COLO668 (cell line): ENCODE measurements at regions not wholly inside any gene's neighbourhood (a gene's known extent, or its start where the extent isn't known, plus 50 kb on each side); places are given as distances from the start of the nearest gene placed in this dataset.

Experiments
- DNase-seq: peaks from one replicate; lab custom pipeline; 2025; ENCODE audit not compliant: unreplicated experiment; lab: John Stamatoyannopoulos, UW

DNA sequence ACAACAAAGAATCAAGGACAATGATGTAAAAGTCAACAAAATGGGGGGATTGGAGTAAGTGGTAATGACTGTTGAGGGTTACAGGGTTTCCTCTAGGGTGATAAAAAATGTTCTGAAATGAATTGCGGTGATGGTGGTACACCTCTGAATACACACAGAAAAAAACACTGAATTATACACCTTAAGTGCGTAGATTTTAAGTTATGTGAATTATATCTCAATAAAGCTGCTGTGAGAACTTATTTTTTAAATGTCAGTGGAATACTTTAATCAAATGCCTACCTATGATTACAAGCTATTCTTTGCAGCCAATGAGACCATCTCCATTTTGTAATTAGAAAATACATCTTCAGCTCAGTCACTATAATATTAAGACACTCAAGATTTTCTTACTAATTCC, 53.5 kb downstream of the ZNF608 start:
- no peak for DNase-seq

DNA sequence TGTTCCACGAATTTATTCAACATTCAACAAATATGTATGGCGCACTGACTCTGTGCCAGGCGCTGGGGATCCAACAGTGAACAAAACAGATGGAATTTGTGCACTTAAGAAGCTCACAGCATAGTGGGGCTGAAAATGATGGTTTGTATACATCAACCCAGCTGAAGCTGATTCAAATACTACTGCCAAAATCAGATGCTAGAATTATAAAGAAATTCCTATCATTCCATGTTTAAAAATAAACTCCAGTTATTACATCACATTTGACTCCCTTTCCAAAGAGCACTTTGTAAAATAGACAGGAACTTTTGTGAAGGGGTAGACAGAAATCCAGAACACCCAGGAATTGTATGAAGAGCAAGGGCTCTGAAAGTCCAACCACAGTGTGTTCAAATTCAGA, 54.1 kb downstream of the ZNF608 start:
- DNase-seq, result no peak

DNA sequence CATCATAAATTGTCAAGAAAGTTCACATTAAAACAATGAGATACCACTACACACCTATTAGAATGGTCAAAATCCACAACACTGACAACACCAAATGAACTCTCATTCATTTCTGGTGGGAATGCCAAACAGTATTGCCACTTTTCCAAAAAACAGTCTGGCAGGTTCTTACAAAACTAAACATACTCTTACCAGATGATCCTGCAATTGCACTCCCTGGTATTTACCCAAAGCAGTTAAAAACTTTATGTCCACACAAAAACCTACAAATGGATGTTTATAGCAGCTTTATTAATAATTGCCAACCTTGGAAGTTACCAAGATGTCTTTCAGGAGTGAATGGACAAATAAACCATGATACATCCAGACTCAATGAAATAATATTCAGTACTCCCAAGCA, 56.8 kb downstream of the ZNF608 start:
- DNase-seq, result no peak

DNA sequence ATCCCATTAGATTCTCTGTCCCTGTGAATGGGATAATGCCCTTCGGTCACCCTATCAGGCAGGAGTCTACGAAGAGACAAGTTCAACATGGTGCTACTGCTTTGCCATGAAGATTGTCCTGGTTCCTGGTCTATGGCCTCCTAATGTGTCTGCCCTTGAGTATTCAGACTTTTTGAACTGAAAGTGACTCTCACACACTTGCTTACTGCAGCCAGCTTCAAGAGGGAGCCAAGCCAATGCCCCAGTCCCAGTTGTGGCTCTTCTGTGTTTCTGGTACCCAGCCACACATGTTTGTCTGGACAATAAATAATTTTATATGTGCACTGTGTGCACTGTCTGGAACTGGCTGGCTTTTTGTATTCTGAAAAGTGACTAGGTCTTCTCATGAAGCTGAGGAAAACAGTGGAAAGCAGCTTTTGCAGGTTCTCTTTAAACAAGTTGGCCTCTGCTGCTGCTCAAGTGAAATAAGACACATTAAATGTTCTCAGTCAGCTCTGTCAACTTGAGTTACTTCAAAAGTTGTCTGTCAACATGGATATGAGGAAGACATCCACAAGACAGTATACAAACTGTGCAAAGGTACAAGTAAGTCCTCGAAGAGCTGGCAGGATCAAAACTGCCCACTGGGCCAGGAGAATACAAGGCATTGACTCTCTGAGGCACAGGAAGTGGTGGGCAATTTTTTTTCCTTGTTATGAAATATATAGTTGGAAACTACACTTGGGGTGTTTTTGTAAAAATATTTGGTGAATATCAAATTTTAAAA, 60.0 kb downstream of the ZNF608 start:
- no peak for DNase-seq

DNA sequence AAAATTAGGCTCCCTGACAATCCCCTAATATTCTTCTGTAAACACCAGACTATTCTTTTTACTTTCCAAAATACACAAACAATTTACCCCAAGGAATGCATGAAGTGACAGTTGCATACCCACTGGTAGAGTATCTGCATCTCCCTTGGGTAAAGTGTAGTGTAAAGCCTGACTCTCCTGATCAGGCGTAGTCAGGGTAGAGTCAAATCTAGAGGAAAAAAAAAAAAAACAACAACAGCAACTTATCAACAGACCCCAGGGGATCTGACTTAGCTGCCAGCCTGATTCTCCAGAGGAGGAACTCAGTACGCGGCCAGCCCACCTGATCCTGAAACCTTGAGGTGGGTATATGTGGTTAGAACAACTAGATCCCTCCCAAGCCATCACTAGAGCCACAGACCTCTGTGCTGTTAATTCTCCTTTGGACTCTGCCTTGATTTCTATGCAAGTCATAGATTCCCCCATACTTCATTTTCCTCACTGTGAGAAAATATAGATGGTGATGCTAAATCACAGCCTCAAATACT, 61.0 kb downstream of the ZNF608 start:
- no peak for DNase-seq

DNA sequence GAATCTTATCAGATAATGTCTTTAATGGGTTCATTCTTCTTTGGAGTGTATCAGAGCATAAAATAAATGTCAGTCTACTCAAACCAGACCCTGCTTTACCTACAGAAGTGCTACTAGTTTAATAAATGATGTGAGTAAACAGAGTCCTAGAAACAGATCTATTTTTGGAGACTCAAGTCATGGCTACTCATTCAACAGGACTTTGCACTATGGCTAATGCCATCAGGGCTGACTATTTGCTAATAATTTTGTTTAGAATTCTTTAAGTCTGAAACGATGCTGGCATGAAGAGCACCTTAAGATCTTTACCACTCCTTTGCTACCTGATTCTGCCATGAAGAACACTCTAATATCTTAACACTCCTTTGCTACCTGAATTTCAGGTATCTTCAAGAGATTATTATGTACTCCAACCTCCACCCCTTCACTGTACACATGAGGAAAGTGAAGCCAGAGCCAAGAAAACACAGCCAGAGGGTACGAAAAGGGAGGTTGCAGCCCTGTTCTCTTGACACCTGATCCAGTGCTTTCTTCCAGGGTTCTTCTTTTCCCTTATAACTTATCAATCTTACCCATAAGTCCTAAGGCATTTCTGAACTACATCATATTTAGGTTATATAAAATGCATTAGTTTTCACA, 62.4 kb downstream of the ZNF608 start:
- no peak for DNase-seq

DNA sequence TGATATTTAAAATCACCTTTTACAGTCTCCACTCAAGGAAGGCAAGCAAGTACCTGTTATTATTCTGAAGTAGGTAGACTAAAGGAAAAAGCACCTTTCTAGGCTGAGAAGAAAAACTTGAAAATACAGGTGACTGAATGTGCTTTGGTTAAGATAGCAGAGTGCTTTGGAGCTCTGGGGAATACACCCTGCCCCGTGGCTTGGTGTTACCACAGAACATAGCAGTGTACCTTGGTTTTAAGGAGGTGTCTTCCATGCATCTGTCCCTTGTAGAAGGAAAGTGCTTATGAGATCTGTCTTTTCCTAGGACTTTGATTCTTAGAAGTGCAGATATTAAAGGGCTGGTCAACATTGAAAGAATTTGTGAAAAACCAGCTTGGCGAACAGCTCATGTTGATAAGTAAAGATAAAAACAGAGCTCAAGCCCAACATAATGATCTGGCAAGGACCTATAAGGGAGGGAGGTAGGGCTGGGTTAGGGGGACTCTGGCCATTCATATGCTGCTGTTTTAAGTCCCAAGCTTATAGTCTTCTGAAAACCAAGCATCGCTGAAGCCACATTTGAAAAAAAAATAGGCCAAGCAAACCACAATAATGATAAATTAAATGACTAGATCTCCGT, 66.8 kb downstream of the ZNF608 start:
- DNase-seq, result no peak

DNA sequence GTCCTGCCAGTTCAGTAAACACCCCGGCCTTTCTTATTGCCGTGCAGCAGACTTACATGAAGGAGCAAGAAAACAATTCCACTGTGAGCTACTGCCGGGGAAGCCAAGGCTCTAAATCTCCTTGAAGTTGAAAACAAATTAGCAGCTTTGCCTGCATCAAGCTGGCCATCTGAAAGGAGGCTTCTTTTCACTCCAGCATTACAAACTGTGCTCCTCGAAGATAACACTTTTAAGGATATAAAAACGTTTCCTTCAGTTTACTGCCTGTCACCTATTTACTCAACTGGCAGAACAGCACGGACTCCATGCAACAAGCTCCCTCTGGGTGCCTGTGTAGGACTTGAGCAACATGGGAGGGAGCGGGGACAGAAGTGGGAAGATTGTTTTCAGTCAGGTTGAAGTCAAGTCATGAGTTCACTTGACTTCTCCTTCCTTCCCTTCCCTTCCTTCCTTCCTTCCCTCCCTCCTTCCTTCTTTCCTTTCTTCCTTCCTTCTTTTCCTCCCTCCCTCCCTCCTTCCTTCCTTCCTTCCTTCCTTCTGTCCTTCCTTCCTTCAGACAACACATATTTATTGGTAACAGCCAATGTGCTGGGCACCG, 67.4 kb downstream of the ZNF608 start:
- DNase-seq, result no peak

DNA sequence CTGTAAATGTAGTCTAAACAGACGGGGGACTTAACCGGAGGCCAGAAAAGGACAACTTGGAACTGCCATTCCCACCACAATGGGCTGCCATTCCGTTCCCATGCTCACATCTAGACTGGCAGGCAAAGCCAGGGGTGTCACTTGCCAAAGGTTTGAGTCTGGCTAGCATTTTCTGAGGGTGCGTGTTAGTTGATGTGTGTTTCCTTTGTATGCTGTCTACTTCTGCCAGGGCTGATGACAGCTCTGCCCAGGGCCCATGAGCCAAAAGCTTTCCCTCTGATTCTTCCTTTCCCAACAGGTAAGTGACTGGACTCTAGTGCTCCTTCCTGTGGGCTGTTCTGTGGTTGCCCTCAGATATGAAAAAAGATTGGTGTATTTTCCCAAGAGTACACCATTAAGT, 68.0 kb downstream of the ZNF608 start:
- DNase-seq, result no peak

DNA sequence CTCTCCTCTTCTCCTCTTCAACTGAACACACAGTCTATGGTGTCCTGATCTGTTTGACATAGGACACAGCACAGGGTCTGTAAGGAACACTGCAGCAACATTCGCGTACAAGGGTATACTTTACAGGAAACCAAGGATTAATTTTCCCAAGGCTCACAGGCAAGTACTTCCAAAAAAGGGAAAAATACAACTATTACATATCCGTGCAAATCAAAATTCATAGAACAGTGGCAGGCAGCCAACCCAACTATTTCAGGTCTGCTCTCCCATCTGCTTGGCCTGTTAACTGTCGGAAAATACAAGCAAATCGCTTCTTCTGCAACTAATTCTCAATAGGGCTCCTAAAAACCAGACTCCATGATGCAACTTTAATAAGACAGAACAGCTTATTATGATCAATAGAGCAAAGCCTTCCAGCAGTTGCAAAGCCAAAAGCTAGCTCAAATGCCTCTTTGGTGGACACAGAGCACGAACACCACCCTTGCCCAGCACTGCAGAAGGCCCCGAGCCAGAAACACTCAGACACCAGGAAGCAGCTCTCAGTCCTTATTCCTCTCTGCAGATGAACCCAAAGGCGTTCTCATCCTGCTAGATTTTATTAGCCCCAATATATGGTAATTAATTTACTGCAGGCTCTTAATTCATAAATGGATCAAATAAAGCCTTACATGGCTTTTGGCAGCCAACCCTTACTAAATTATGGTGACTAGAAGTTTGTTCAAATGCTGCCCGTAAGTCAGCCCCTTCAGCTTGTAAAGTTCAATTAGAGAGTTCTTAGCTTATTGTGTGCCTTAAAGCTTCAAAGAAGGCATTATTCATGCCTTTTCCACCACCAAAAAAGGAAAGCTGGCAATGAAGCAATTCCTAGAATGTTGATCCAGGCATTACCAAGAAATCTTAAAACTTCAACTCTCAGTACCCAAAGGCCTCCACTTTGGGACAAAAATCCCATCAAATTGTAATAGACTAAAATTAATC, 68.8 kb downstream of the ZNF608 start:
- DNase-seq, result no peak

DNA sequence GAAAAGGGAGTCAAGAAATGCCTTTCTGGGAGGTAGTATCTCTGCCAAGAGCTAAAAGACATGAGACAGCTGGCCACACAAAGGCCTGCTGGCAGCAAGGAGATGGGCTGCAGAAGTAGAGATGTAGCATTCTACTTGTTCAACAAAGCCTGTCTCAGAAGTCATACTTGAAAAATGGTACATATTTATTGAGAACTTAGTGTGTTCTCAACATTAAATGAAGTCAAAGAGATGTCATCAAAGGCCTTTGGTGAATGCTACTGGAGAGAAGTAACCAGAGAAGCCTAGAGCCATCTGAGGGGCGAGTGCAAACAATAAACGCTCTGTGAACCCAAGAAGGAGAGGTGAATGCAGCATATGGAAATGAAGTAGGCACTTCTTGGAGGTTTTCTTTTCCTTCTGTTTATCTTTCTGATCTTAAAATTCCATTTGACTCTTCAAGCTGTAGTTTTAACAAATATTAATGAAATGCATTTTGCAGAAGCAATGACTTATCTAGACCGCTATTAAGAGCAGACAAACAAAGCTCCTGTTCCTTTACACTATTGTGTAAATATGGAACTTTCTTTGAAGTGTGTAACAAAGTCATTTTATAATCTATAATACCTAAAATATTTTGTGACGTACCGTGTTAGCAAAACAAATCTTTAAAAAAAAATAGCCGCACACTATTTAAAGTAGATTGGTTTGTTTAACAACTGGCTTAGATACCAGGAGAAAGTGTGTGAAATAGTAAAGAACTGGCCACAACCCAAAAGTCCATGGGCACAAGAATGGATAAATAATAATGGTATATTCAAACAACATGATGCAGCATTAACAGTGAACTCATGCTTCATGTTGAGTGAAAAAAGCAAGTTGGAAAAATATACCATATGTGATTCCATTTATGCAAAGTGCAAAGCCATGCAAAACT, 70.2 kb downstream of the ZNF608 start:
- DNase-seq, result no peak

DNA sequence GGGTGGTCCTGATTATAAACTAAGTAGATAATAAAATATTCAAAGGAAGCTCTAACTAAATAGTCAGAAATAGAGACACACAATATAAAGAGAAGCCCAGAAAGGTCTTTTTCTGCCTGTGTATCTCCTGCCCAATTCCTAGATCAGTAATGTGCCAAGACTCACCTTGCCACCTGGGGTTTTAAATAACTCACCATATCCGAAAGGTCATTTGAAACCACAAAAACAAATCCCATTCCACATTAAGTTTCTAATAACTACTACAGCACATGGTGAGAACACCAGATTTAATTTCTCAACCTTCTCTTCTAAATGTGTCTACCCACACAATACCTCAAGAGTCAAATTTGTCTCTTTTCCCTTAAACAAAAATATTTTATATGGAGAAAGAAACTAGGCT, 75.2 kb downstream of the ZNF608 start:
- no peak for DNase-seq

DNA sequence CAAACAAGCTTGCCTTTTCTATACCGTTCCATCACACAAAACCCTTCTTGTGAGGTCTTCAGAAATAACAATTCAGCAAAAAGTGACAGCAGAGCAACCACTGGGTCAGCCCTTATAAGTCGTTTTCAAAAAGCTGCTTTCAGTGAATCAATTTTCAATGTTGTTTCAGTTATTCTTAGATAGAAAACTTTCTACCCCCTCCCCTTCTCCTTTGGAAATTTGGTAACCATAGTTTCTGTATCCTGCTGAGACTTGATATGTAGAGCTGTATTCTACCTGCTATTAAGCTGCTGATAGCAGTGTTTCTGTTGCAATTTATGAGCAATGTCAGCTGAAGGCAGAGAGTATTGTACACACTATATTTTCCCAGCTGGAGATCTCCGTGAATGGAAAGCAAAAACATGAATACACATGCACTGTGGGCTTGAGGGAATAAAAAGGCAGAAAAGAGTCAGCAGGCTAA, 75.7 kb downstream of the ZNF608 start:
- no peak for DNase-seq

DNA sequence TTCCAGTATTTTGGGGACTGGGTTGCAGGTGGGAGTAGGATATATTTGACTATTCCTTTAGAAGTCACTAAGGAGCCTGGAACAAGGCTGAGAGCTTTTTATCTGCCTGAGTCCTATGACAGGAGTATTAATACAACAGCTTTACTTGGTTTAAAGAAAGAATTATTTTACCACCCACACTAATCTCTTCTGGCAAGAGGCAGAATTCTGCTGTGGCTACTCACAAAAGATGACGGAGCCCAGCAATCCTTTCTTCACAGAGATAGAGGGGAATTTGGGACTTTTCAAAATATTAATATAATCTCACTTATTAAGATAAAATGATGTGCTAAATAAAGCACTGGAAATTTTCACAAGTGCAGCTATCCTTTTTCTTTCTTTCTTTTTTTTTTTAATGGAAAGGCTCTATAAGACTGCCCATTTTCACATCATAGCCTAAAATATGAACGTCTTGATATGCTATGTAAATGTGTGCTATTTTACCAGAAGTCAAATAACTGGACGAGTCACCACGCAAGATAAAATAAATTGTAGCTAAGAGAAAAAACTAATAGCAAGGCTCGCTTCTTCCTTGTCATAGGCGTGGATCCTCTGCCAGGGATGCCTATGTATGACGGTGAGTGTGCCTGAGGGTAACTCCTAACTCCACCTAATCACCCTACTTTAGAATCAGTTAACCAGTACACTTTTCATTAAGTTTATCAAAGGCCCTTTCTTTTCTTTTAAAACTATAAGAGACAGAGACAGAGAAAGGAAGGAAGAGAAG, 76.3 kb downstream of the ZNF608 start:
- no peak for DNase-seq

DNA sequence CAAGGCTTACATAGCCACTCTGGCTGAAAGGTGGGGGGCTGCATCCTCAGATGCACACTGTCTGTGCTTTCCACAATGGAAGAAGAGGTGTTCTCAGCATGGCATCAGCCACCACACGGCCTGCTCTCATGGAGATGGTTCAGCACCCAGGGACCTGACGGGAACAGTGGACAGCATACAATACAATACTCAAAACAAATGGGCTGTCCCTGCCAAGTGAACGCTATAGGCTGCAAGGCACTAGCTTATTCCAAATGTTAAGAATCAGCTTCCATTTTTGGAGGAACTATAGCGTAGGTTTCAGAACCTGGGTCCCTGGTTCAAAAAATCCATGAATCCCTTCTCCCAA, 77.2 kb downstream of the ZNF608 start:
- DNase-seq, result no peak

DNA sequence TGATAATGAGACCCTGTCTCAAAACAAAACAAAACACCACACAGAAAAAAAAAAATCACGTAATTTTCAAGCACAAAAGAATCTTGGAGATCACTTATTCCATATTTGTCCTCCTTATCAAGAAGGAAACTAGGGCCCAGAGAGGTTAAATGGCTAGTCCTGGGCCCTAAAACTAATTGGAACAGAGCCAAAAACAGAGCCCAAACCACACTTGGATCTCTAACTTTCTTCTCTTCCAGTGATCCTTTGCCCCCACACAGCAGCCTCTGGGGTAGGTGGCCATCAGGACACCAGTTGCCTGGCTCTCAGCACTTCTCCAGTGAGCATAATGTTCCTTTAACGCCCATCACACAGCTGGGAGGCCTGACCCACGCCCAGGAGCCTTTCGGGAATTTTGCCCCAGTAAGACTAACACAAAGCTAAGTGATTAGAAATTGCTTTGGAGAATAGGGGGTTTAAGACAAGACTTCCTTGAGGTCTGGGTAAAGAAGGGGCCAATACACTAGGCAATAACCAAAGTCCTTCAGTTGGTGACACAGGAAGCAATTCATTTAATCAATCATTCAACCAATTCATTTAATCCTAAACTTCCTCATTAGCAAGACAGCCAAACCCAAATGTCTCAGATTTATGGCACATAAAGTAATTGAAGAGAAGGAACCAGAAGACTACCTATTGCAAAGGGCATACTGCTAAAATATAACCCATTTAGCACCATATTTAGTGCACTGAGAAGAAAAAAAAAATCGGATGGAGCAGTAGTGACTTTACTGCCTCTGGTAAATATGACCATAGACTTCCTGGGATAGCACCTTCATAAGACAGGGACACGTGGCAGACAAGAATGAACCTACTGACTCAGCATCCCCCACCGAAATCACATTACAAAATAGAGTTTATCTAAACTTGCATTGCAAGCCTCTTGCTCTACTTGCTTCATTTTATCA, 77.8 kb downstream of the ZNF608 start:
- DNase-seq, result no peak

DNA sequence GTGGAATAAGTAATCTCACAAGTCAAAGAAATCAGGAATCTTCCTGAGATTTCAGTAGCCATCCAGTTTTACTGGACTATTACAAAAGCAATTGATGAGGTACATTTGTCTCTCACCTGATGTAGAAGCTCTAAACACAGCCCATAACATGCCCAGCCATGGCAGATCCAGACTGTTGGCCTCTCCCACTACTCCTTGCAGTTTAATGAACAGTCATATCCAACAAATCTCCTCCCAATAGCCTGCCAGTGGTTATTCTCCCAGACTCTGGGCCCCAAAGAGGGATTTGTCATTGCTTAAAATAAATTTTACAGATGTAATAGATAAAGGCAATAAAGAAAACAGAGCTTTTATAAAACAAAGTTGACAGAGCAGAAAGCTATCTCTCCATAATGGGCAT, 80.8 kb downstream of the ZNF608 start:
- no peak for DNase-seq

DNA sequence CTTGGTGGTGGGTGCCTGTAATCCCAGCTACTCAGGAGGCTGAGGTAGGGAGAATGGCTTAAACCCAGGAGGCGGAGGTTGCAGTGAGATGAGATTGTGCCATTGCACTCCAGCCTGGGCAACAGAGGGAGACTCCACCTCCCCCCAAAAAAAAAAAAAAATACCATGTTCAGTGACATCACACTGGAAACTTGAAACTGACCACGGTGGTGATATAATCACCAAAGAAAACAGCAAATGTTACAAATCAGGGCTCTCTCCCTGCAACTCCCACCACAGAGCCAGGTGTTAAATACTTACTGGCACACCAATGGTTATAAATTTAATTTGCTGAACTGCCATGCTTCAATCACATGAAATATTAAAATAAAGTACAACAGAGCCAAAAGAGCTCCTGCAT, 81.4 kb downstream of the ZNF608 start:
- no peak for DNase-seq
